GM10248 (cell line): ENCODE measurements at regions not wholly inside any gene's neighbourhood (a gene's known extent, or its start where the extent isn't known, plus 50 kb on each side); places are given as distances from the start of the nearest gene placed in this dataset.

Experiments used
- CTCF ChIA-PET: fragments of 300-600 bp; sonication (Branson Sonifier 250); formaldehyde crosslinking; extraction: SDS; loops from one replicate; lab custom pipeline; 2021; ENCODE audit warnings: antibody characterized with exemption; lab: Yijun Ruan, JAX
- POLR2A ChIA-PET: fragments of 350-650 bp; sonication (Branson Sonifier 250); formaldehyde crosslinking; extraction: SDS; loops from one replicate; lab custom pipeline; 2020; ENCODE audit warnings: antibody characterized with exemption; lab: Yijun Ruan, JAX
- DNase-seq: peaks from one replicate; pipeline ENCODE4 v3.0.0; 2012; ENCODE audit errors: extremely low spot score
- TF ChIP-seq, protein P1 (sequence below): IDR thresholded peaks from 2 replicates; pipeline ENCODE4 v1.5.1; 2012; ENCODE audit warnings: mild to moderate bottlenecking, low read depth; ENCODE audit errors: extremely low read depth, missing control alignments, control extremely low read depth

DNA sequence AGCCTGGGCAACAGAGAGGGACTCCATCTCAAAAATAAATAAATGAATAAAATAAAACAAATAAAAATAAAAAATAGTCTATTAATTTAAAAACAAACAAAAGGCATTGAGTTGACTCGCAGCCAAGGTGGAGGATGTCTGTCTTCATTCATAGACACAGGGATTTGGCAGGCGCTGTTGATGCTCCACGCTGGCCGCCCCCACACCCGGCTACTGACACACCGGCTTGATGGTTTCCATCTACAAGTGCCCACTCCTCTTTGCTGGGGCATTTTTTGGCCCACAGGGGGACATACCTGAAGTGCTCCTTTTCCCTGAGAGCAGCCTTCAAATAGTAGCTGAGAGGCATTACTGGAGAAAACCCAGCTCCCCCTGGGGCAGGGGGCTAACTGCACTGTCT is 178.3 kb upstream of the RALGAPA2 start:
- TF ChIP-seq, protein P1, sequence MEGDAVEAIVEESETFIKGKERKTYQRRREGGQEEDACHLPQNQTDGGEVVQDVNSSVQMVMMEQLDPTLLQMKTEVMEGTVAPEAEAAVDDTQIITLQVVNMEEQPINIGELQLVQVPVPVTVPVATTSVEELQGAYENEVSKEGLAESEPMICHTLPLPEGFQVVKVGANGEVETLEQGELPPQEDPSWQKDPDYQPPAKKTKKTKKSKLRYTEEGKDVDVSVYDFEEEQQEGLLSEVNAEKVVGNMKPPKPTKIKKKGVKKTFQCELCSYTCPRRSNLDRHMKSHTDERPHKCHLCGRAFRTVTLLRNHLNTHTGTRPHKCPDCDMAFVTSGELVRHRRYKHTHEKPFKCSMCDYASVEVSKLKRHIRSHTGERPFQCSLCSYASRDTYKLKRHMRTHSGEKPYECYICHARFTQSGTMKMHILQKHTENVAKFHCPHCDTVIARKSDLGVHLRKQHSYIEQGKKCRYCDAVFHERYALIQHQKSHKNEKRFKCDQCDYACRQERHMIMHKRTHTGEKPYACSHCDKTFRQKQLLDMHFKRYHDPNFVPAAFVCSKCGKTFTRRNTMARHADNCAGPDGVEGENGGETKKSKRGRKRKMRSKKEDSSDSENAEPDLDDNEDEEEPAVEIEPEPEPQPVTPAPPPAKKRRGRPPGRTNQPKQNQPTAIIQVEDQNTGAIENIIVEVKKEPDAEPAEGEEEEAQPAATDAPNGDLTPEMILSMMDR, result no peak
- POLR2A ChIA-PET, result no interaction called here
- DNase-seq, result no peak
- CTCF ChIA-PET, result no interaction called here

DNA sequence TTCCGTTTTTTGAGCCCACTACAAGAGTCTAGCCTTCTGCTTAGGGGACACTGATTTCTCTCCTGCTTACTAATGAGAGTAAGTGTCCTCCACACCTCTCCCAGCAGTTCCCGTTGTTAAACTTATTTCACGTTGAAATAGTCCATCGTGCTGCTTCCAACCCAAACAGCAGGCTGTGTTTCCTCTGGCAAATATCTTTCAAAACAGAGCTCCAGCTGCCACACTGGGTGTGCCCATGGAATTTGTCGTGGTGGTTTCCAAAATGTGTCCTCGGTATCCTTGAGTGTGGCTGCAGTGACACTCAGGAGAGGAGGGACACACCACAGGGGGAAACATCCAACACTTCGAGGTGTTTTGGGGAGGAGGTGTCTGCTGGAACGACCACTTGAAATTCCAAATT is 176.5 kb upstream of the RALGAPA2 start:
- ChIA-PET POLR2A (no interaction called here), CTCF (interaction anchor here (1.7 kb wide), 1 partner anchor 14 kb away, joined by 3 read pairs; no protein-coding TSS in a partner anchor)
- TF ChIP-seq, protein P1, result no peak
- no peak for DNase-seq

DNA sequence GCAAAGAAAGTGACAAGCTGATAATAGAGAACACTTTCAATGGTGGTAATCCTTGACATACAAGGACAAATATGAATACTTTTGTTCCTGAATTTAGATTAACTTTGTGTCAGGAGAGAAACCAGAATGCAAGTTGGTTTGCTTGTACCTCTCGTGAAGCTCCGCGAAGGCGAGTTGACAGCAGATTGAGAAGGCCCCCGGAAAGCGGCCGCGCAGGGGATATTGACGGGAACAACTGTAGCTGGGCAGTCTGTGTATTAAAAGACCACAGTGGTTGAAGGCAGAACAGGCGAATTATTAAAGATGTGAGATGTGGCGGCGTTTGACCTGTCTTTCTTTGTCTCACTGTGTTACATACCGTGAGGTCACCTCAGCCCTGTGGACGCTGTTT is 175.8 kb upstream of the RALGAPA2 start:
- CTCF ChIA-PET, result interaction anchor here (1.7 kb wide), 1 partner anchor 13 kb away, joined by 3 read pairs; no protein-coding TSS in a partner anchor
- no peak for DNase-seq
- TF ChIP-seq, protein P1, result no peak
- POLR2A ChIA-PET, result no interaction called here

DNA sequence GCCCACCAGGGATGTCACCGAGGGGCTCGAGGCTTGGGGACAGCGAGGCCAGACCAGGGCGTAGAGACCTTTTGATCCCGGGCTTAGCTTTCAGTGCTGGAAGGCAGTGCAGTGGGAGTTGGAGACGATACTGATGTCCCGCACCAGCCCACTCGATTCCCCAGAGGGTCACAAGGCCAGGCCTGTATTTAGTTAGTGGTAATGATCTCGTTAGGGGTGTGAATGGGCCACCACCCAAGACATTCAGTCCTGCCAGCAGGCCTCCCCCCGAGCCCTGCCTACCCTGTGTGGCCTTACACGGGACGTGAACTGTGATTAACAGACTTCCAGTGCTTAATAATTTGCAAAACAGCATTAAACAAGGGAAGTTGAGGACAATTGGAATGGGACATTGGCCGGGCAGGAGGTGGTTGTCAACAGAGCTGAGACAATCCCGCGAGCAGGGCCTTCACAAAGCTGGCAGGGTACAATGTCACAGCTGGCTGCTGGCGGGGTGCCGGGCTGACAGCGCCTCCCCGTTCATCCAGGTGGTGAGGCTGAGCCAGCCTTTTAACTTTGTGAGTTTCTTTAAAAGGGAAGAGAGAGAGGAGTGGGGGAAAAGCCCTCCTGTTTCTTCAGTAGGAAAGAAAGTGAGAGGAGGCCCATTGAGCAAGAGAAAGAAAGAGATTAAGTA is 175.3 kb upstream of the RALGAPA2 start:
- POLR2A ChIA-PET, result no interaction called here
- TF ChIP-seq, protein P1, result no peak
- DNase-seq, result no peak
- CTCF ChIA-PET, result interaction anchor here (1.7 kb wide), 1 partner anchor 12 kb away, joined by 3 read pairs; no protein-coding TSS in a partner anchor

DNA sequence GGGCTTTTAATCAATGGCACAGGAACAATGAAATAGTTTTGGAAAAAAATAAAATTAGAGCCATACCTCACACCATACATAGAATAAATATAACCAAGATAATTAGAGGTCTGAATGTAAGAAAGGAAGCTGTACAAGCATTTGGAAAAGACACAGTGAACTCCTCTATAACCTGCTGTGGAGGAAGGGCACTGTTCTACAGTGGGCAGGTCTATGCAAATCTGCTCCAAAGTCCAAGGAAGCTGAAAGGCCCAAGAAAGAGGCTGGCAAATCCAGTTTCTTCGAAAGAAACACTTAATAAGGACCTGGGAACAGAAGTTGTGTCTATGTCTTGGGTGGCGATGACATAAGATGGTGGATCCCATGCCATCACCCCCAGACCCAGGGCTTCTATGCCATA is 169.4 kb upstream of the RALGAPA2 start:
- DNase-seq, result no peak
- TF ChIP-seq, protein P1, result no peak
- CTCF ChIA-PET, result no interaction called here
- POLR2A ChIA-PET, result no interaction called here

DNA sequence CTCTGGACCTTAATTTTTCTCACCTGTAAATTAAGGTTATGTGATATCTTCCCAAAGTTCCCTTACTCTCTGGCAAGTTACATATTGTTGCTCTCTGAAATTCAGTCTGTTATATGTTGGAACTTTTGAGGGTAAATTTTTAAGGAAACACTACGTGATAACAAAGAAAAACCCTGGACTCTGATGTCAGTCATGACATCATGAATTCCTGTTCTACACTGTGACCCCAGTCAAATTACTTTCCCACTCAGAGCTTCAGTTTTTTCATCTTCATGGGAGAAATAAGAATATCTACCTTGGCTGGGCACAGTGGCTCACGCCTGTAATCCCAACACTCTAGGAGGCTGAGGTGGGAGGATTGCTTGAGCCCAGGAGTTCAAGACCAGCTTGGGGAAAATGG is 164.6 kb upstream of the RALGAPA2 start:
- POLR2A ChIA-PET, result no interaction called here
- TF ChIP-seq, protein P1, result no peak
- DNase-seq, result no peak
- CTCF ChIA-PET, result interaction anchor here (0.6 to 5.2 kb wide), 5 partner anchors 11 to 628 kb away, joined by 3 to 47 read pairs (median 3); no protein-coding TSS in a partner anchor

DNA sequence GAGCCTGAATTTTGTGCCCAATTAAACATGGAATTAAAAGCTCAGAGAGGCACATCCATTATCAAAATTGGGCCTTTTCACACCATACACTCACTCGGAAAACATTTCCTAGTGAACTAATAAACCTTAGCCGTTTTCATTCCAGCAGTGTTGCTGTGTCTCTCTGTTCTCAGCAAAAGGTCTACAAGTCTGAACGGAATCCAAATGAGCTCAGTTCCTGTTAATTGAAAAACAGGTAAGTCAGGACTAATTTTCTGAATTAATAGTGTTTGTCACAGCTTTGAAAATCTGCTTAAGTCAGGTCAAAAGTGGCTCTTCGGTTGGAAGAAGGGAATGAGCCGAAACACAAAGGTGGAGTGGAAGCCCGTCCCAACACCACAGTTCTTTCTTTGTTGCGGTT is 163.3 kb upstream of the RALGAPA2 start:
- ChIA-PET POLR2A (no interaction called here), CTCF (interaction anchor here (0.7 to 5.2 kb wide), 4 partner anchors 9 to 16 kb away, joined by 3 to 47 read pairs (median 4); no protein-coding TSS in a partner anchor)
- DNase-seq, result no peak
- TF ChIP-seq, protein P1, result no peak
